ENCODE measurements at regions not wholly inside any gene's neighbourhood (a gene's known extent, or its start where the extent isn't known, plus 50 kb on each side); places are given as distances from the start of the nearest gene placed in this dataset.

DNA sequence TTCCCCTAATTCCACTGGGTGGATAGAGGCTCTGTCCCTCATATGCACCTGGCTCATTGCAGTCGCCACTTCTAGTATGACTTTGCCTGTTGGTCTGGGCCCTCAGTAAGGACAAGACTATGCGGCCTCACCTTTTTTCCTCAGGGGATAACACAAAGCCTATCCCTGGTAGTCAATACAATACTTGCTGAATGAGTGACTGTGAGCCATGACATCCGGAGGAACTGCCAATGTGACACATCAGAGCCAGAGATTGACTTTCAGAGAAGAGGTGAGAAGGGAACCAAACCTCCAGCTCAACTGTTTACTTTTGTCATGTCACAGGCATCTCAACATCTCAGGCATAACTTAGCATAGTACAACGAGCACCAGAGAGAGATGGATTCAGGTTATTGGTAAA, 371.3 kb downstream of the DMRT2 start:
- TF ChIP-seq, protein P1, sequence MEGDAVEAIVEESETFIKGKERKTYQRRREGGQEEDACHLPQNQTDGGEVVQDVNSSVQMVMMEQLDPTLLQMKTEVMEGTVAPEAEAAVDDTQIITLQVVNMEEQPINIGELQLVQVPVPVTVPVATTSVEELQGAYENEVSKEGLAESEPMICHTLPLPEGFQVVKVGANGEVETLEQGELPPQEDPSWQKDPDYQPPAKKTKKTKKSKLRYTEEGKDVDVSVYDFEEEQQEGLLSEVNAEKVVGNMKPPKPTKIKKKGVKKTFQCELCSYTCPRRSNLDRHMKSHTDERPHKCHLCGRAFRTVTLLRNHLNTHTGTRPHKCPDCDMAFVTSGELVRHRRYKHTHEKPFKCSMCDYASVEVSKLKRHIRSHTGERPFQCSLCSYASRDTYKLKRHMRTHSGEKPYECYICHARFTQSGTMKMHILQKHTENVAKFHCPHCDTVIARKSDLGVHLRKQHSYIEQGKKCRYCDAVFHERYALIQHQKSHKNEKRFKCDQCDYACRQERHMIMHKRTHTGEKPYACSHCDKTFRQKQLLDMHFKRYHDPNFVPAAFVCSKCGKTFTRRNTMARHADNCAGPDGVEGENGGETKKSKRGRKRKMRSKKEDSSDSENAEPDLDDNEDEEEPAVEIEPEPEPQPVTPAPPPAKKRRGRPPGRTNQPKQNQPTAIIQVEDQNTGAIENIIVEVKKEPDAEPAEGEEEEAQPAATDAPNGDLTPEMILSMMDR (IDR thresholded peaks at IDR 0.05): no peak
- peaks cover 20% of the 10 kb centered on the region for H3K9me3 Mint-ChIP-seq (ENCODE audit: unreplicated experiment)
- no peaks in the 10 kb centered on the region for H3K36me3 Mint-ChIP-seq (ENCODE audit: unreplicated experiment)
- no peak overlapping the region for H3K27ac Mint-ChIP-seq (ENCODE audit: unreplicated experiment)
- no peak overlapping the region for H3K4me3 Mint-ChIP-seq (ENCODE audit: unreplicated experiment)
- no peak for DNase-seq (ENCODE audit: extremely low spot score, unreplicated experiment)
- no peaks in the 10 kb centered on the region for H3K4me1 Mint-ChIP-seq (ENCODE audit: unreplicated experiment)
- no peaks in the 10 kb centered on the region for H3K27me3 Mint-ChIP-seq (ENCODE audit: unreplicated experiment)

DNA sequence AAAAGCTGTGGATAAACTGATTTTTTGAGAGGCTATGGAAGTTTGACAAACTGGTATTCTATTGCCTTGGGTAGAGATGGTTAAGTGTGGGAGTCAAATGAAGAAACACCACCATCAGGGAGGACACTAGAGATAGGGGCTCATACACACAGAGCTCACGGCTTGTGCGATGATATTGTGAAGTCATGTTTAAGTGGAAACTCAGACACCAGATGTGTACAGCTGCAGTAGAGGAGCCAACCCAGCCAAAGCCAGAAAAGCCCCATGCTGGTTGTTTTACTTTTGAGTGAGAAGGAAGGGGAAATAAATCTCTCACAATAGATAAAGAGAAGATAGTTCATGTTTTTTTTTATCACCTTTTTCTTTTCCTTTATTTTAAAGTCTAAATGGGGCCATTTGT, 377.7 kb downstream of the DMRT2 start:
- no peaks in the 10 kb centered on the region for H3K36me3 Mint-ChIP-seq (ENCODE audit: unreplicated experiment)
- no peaks in the 10 kb centered on the region for H3K27me3 Mint-ChIP-seq (ENCODE audit: unreplicated experiment)
- TF ChIP-seq, protein P1 (IDR thresholded peaks at IDR 0.05): no peak
- H3K27ac Mint-ChIP-seq (ENCODE audit: unreplicated experiment): no peak overlapping the region
- no peak overlapping the region for H3K4me3 Mint-ChIP-seq (ENCODE audit: unreplicated experiment)
- no peak for DNase-seq (ENCODE audit: extremely low spot score, unreplicated experiment)
- no peaks in the 10 kb centered on the region for H3K4me1 Mint-ChIP-seq (ENCODE audit: unreplicated experiment)
- H3K9me3 Mint-ChIP-seq (ENCODE audit: unreplicated experiment): no peaks in the 10 kb centered on the region

DNA sequence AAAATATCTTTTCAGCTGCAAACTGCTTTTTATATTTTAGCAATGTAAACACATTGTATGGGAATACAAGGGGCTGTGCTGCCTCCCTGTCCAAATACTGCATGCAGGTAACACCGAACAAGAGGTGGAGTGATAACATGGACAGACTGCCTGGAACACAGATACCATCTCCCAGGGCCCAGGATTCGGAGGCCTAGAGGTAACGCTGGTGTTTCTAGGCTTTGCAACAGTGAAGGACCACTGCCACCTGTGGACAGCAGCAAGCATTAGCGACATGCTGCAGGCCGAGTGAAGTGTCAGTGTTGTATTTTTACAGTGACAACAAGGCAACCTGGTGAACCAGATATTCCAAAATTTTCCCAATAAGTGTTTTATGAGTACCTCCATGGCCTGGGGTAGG, 379.1 kb downstream of the DMRT2 start:
- H3K27me3 Mint-ChIP-seq (ENCODE audit: unreplicated experiment): no peaks in the 10 kb centered on the region
- H3K27ac Mint-ChIP-seq (ENCODE audit: unreplicated experiment): no peak overlapping the region
- H3K4me1 Mint-ChIP-seq (ENCODE audit: unreplicated experiment): no peaks in the 10 kb centered on the region
- TF ChIP-seq, protein P1 (IDR thresholded peaks at IDR 0.05): no peak
- no peaks in the 10 kb centered on the region for H3K9me3 Mint-ChIP-seq (ENCODE audit: unreplicated experiment)
- no peak overlapping the region for H3K4me3 Mint-ChIP-seq (ENCODE audit: unreplicated experiment)
- no peak for DNase-seq (ENCODE audit: extremely low spot score, unreplicated experiment)
- no peaks in the 10 kb centered on the region for H3K36me3 Mint-ChIP-seq (ENCODE audit: unreplicated experiment)

DNA sequence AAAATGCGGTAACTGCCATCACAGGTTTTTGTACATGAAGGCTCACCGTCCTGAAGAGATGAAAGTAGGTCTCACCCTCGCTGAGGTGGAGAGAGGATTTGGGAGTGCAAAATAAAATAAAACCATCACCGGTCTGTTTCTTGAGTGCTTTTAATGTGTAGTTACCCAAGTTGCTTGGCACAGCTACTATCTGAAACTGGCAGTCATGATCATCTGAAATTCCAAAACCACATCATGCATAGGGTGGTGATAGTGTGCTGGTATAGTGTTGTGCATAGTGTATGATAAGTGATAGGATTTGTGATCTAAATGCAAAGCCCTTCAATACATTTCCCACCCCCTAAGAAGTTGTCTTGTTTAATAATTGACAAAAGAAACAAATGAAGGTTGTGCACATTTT, 381.3 kb downstream of the DMRT2 start:
- Mint-ChIP-seq H3K4me3 (ENCODE audit: unreplicated experiment) (no peak overlapping the region), H3K27me3 (ENCODE audit: unreplicated experiment) (no peaks in the 10 kb centered on the region), H3K36me3 (ENCODE audit: unreplicated experiment) (no peaks in the 10 kb centered on the region), H3K9me3 (ENCODE audit: unreplicated experiment) (peaks cover 11% of the 10 kb centered on the region), H3K4me1 (ENCODE audit: unreplicated experiment) (no peaks in the 10 kb centered on the region), H3K27ac (ENCODE audit: unreplicated experiment) (no peak overlapping the region)
- no peak for DNase-seq (ENCODE audit: extremely low spot score, unreplicated experiment)
- TF ChIP-seq, protein P1 (IDR thresholded peaks at IDR 0.05): no peak

DNA sequence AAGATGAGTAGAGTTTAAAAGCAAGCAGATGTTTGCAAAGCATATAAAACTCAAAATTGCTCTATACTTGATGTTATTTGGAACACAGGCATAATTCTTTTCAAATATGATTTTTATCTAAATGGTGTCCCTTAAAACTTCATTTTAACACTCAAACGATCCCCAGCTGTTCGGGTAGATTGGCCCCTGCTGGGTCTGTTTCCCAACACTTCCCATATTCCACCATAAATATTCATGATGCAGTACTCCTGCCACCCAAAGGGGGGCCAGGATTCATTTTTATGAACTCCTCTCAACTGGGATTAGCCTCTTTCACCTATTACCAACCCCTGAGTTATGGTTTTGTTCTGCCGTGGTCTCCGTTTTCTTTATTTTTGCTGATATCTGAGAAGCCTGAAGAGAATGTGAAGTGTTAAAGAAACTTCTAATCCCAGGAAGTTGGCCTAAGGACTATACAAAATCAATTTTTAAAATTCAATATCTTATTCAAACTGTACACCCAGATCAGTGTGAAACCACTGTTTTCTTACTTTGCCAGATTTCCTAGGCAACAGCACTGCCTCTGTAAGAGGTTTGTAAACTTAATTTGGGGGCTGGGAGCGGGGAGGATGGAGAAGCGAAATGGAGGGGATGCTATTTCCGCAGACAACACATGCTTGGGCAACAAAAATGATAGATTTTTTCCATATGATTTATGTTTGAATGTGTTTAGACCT, 384.1 kb downstream of the DMRT2 start:
- H3K4me1 Mint-ChIP-seq (ENCODE audit: unreplicated experiment): no peaks in the 10 kb centered on the region
- H3K9me3 Mint-ChIP-seq (ENCODE audit: unreplicated experiment): peaks cover 16% of the 10 kb centered on the region
- no peak overlapping the region for H3K27ac Mint-ChIP-seq (ENCODE audit: unreplicated experiment)
- no peak overlapping the region for H3K4me3 Mint-ChIP-seq (ENCODE audit: unreplicated experiment)
- TF ChIP-seq, protein P1 (IDR thresholded peaks at IDR 0.05): no peak
- no peaks in the 10 kb centered on the region for H3K27me3 Mint-ChIP-seq (ENCODE audit: unreplicated experiment)
- no peaks in the 10 kb centered on the region for H3K36me3 Mint-ChIP-seq (ENCODE audit: unreplicated experiment)
- no peak for DNase-seq (ENCODE audit: extremely low spot score, unreplicated experiment)

All from osteocyte (in vitro differentiated cells).